IMR-90 (cell line): ENCODE measurements at regions not wholly inside any gene's neighbourhood (a gene's known extent, or its start where the extent isn't known, plus 50 kb on each side); places are given as distances from the start of the nearest gene placed in this dataset.
"Not testable (repeated sequence)": the region's sequence is repeated elsewhere in the genome, so short reads cannot be mapped to it uniquely, and the experiment has no call there.

Source experiments
- BHLHE40 ChIP-seq: fragments of 150-350 bp; IDR thresholded peaks from 2 replicates; pipeline ENCODE4 v1.6.1; 2016; ENCODE audit warnings: mild to moderate bottlenecking, low read depth, low read length
- CHD1 ChIP-seq: IDR thresholded peaks from 2 replicates; pipeline ENCODE4 v1.6.1; 2012; ENCODE audit warnings: low read depth, low read length, improper control_type of control experiment
- CTCF ChIP-seq: conservative IDR thresholded peaks from 2 replicates; pipeline ENCODE4 v1.5.1; 2012; ENCODE audit warnings: mild to moderate bottlenecking, low read depth, low read length, improper control_type of control experiment
- FOS ChIP-seq: fragments of 150-350 bp; IDR thresholded peaks from 2 replicates; pipeline ENCODE4 v1.6.1; 2016; ENCODE audit warnings: low read depth, low read length
- MAFK ChIP-seq: IDR thresholded peaks from 2 replicates; pipeline ENCODE4 v1.6.1; 2012; ENCODE audit warnings: low read depth, low read length, improper control_type of control experiment
- MAZ ChIP-seq: IDR thresholded peaks from 2 replicates; pipeline ENCODE4 v1.6.1; 2012; ENCODE audit warnings: low read depth, mild to moderate bottlenecking, low read length, improper control_type of control experiment, moderate library complexity, borderline replicate concordance
- POLR2A ChIP-seq: IDR thresholded peaks from 2 replicates; pipeline ENCODE4 v1.6.1; 2012; ENCODE audit warnings: mild to moderate bottlenecking, low read depth, low read length
- RAD21 ChIP-seq: IDR thresholded peaks from 2 replicates; pipeline ENCODE4 v1.6.1; 2012; ENCODE audit warnings: low read length, improper control_type of control experiment
- RCOR1 ChIP-seq: IDR thresholded peaks from 2 replicates; pipeline ENCODE4 v1.6.1; 2012; ENCODE audit warnings: mild to moderate bottlenecking, low read length, improper control_type of control experiment; ENCODE audit not compliant: insufficient replicate concordance
- RFX5 ChIP-seq: IDR thresholded peaks from 2 replicates; pipeline ENCODE4 v1.8.0; 2012; ENCODE audit warnings: low read depth, mild to moderate bottlenecking, low read length, moderate library complexity
- SMC3 ChIP-seq: fragments of 150-350 bp; IDR thresholded peaks from 2 replicates; pipeline ENCODE4 v1.6.1; 2016; ENCODE audit warnings: low read depth, mild to moderate bottlenecking, antibody characterized with exemption, low read length, moderate library complexity

GRCh38 chr18:2247101-2247500 lies 324.2 kb downstream of the METTL4 start:
- TF ChIP-seq CTCF, POLR2A, BHLHE40, SMC3, MAFK, RCOR1, CHD1, FOS, RAD21, RFX5, MAZ: not testable (repeated sequence)
